Adrenal gland (tissue), 5 donors: ENCODE measurements at regions not wholly inside any gene's neighbourhood (a gene's known extent, or its start where the extent isn't known, plus 50 kb on each side); places are given as distances from the start of the nearest gene placed in this dataset.

Source experiments
- CTCF ChIP-seq, 6 experiments: fragments of 450-650 bp in 4 of 6; fragments of 200-600 bp in 2 of 6; sonication (generic) in 1 of 6; IDR thresholded peaks; 1 replicate in 5 of 6; 2 replicates in 1 of 6; pipeline versions ENCODE4 v1.5.1 to v1.8.0; 2016 to 2021; ENCODE audit warnings: antibody characterized with exemption in 6 of 6, mild to moderate bottlenecking in 2 of 6, moderate library complexity in 1 of 6
- POLR2A ChIP-seq, 2 donors: fragments of 450-650 bp; IDR thresholded peaks; one replicate each; pipeline ENCODE4 v1.6.1; 2017; ENCODE audit warnings: antibody characterized with exemption in 2 of 2, mild to moderate bottlenecking in 2 of 2, moderate library complexity in 1 of 2
- donor health status: DM: no; HTN: no; CAD: no.

GRCh38 chr2:180122874-180123273 lies 115.8 kb upstream of the CWC22 start:
- TF ChIP-seq CTCF (IDR thresholded peaks at IDR 0.05) = no peak
- no peak for TF ChIP-seq POLR2A (IDR thresholded peaks at IDR 0.05)
